Activated naive CD4-positive, alpha-beta T cell treated with anti-CD3 and anti-CD28 coated beads, Interleukin-2, amount 50 U/mL, for 24 hours (primary cell): ENCODE measurements at regions not wholly inside any gene's neighbourhood (a gene's known extent, or its start where the extent isn't known, plus 50 kb on each side); places are given as distances from the start of the nearest gene placed in this dataset.

Experiments used
- H3K27ac Mint-ChIP-seq: one replicate; pipeline ENCODE4 v1.8.0; 2021; ENCODE audit warnings: mild to moderate bottlenecking, mixed read lengths
- H3K27me3 Mint-ChIP-seq: one replicate; pipeline ENCODE4 v1.8.0; 2021; ENCODE audit warnings: mixed read lengths
- H3K36me3 Mint-ChIP-seq: one replicate; pipeline ENCODE4 v1.8.0; 2021; ENCODE audit warnings: mixed read lengths
- H3K4me1 Mint-ChIP-seq: one replicate; pipeline ENCODE4 v1.8.0; 2021; ENCODE audit warnings: mixed read lengths
- H3K4me3 Mint-ChIP-seq: one replicate; pipeline ENCODE4 v1.8.0; 2021; ENCODE audit warnings: mild to moderate bottlenecking, mixed read lengths
- H3K9me3 Mint-ChIP-seq: one replicate; pipeline ENCODE4 v1.8.0; 2021; ENCODE audit warnings: mixed read lengths

GRCh38 chr6:68317366-68317765, 317.7 kb upstream of the ADGRB3 start:
- no peaks in the 10 kb centered on the region for H3K36me3 Mint-ChIP-seq
- no peaks in the 10 kb centered on the region for H3K9me3 Mint-ChIP-seq
- no peak overlapping the region for H3K27ac Mint-ChIP-seq
- H3K4me1 Mint-ChIP-seq, result no peaks in the 10 kb centered on the region
- no peaks in the 10 kb centered on the region for H3K27me3 Mint-ChIP-seq
- no peak overlapping the region for H3K4me3 Mint-ChIP-seq

- Mint-ChIP-seq H3K27me3 (no peaks in the 10 kb centered on the region), H3K36me3 (no peaks in the 10 kb centered on the region), H3K4me1 (no peaks in the 10 kb centered on the region), H3K27ac (no peak overlapping the region), H3K9me3 (no peaks in the 10 kb centered on the region), H3K4me3 (no peak overlapping the region)
Observed at GRCh38 chr6:68313911-68314310, 321.2 kb upstream of the ADGRB3 start.

DNA sequence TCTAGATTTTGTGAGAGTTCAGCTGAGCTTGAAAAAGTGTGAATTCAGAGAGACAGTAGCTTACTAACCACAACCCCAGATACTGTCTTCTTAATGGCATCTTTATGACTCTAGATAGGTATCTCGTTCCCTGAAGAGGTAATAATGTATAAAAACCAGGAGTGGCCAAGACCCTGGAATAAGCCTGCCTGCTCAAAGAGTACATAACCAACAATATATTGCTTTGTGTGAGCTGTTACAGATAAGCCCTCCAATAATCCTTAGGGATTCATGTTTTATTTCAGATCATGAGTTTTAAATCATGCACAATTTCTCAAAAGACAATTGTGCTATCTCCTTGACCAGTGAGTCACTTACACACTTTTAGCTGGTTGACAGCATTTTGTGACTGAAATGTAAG, 327.8 kb upstream of the ADGRB3 start:
- Mint-ChIP-seq H3K9me3 (no peaks in the 10 kb centered on the region), H3K36me3 (no peaks in the 10 kb centered on the region), H3K27me3 (no peaks in the 10 kb centered on the region), H3K27ac (no peak overlapping the region), H3K4me1 (no peaks in the 10 kb centered on the region), H3K4me3 (no peak overlapping the region)

GRCh38 chr6:68296126-68296525, 339.0 kb upstream of the ADGRB3 start:
- H3K36me3 Mint-ChIP-seq, result no peaks in the 10 kb centered on the region
- H3K27ac Mint-ChIP-seq, result no peak overlapping the region
- no peaks in the 10 kb centered on the region for H3K4me1 Mint-ChIP-seq
- H3K27me3 Mint-ChIP-seq, result no peaks in the 10 kb centered on the region
- no peaks in the 10 kb centered on the region for H3K9me3 Mint-ChIP-seq
- H3K4me3 Mint-ChIP-seq, result no peak overlapping the region

- peaks cover 12% of the 10 kb centered on the region for H3K9me3 Mint-ChIP-seq
- no peak overlapping the region for H3K4me3 Mint-ChIP-seq
- no peaks in the 10 kb centered on the region for H3K27me3 Mint-ChIP-seq
- H3K36me3 Mint-ChIP-seq, result no peaks in the 10 kb centered on the region
- H3K4me1 Mint-ChIP-seq, result no peaks in the 10 kb centered on the region
- H3K27ac Mint-ChIP-seq, result no peak overlapping the region
Observed at GRCh38 chr6:68282646-68283045, 352.4 kb upstream of the ADGRB3 start.

- H3K4me1 Mint-ChIP-seq, result no peaks in the 10 kb centered on the region
- H3K9me3 Mint-ChIP-seq, result peaks cover 12% of the 10 kb centered on the region
- H3K36me3 Mint-ChIP-seq, result no peaks in the 10 kb centered on the region
- H3K4me3 Mint-ChIP-seq, result no peak overlapping the region
- no peak overlapping the region for H3K27ac Mint-ChIP-seq
- no peaks in the 10 kb centered on the region for H3K27me3 Mint-ChIP-seq
Observed at GRCh38 chr6:68279793-68280557, 355.1 kb upstream of the ADGRB3 start.

GRCh38 chr6:68273297-68273696, 361.8 kb upstream of the ADGRB3 start:
- H3K9me3 Mint-ChIP-seq, result no peaks in the 10 kb centered on the region
- H3K4me1 Mint-ChIP-seq, result no peaks in the 10 kb centered on the region
- no peak overlapping the region for H3K27ac Mint-ChIP-seq
- no peaks in the 10 kb centered on the region for H3K36me3 Mint-ChIP-seq
- no peak overlapping the region for H3K4me3 Mint-ChIP-seq
- no peaks in the 10 kb centered on the region for H3K27me3 Mint-ChIP-seq

DNA sequence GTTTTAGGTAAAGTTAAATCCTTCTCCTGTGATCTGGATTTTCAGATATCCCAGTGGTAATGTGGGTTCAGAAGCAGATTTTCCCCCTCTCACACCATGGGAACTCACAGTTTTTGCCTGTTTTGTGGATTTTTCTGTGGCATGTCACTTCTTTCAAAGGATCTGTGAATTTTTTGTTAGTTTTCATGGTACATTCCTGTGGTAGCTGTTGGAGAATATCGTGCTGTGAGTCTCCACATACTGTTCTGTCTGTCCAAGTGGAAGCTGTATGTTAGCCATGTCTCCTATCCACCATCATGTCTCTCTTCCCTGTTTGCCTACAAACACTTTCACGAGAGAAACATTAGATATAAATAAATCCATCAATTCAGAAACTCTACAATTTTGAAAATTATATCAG, 378.7 kb upstream of the ADGRB3 start:
- Mint-ChIP-seq H3K9me3 (peaks cover 14% of the 10 kb centered on the region), H3K27me3 (no peaks in the 10 kb centered on the region), H3K36me3 (peaks cover 2% of the 10 kb centered on the region), H3K4me3 (no peak overlapping the region), H3K27ac (no peak overlapping the region), H3K4me1 (no peaks in the 10 kb centered on the region)

- Mint-ChIP-seq H3K4me3 (no peak overlapping the region), H3K27me3 (no peaks in the 10 kb centered on the region), H3K27ac (no peak overlapping the region), H3K36me3 (no peaks in the 10 kb centered on the region), H3K9me3 (peaks cover 4% of the 10 kb centered on the region), H3K4me1 (no peaks in the 10 kb centered on the region)
Observed at GRCh38 chr6:68252632-68253031, 382.4 kb upstream of the ADGRB3 start.

GRCh38 chr6:68247782-68248181, 387.3 kb upstream of the ADGRB3 start:
- H3K4me1 Mint-ChIP-seq, result no peaks in the 10 kb centered on the region
- H3K9me3 Mint-ChIP-seq, result peaks cover 1% of the 10 kb centered on the region
- H3K27me3 Mint-ChIP-seq, result no peaks in the 10 kb centered on the region
- H3K36me3 Mint-ChIP-seq, result no peaks in the 10 kb centered on the region
- no peak overlapping the region for H3K4me3 Mint-ChIP-seq
- H3K27ac Mint-ChIP-seq, result no peak overlapping the region

DNA sequence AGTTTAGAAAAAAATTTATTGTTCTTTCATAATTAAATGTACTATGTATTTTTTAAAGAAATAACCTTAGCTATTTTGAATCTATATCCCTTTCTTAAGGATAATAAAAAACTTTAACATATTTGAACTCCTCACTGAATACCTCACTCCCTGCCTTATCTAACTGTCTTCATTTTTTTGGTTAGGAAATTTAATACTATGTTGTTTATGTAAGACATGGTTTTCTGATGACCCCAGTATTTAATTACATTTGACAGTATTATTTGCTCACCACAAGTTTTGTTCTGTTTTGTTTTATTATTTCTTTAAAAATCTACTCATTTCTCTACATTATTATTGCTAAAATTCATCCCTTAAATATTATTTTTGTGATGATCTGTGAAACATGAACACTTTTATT, 394.4 kb upstream of the ADGRB3 start:
- no peaks in the 10 kb centered on the region for H3K4me1 Mint-ChIP-seq
- no peaks in the 10 kb centered on the region for H3K9me3 Mint-ChIP-seq
- no peak overlapping the region for H3K4me3 Mint-ChIP-seq
- H3K36me3 Mint-ChIP-seq, result no peaks in the 10 kb centered on the region
- no peak overlapping the region for H3K27ac Mint-ChIP-seq
- no peaks in the 10 kb centered on the region for H3K27me3 Mint-ChIP-seq

DNA sequence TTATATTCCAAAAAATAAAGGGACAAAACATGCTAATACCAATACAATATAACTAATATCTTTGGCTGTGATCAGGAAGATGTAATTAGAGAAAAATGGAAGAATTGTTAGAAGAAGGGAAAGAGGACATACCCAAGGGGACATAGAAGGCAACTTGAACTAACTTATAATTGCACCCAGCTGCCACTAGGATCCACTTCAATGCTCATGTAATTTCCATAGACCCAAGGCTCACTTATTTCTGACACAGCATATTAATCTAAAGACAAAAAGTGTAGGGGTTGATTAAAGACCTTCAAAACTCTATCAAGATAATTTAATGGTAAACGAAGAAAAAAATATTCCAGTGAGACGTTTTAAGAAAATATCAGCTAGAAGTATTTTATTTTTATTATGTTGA, 396.0 kb upstream of the ADGRB3 start:
- H3K4me1 Mint-ChIP-seq, result no peaks in the 10 kb centered on the region
- no peaks in the 10 kb centered on the region for H3K36me3 Mint-ChIP-seq
- H3K4me3 Mint-ChIP-seq, result no peak overlapping the region
- no peaks in the 10 kb centered on the region for H3K9me3 Mint-ChIP-seq
- H3K27me3 Mint-ChIP-seq, result no peaks in the 10 kb centered on the region
- no peak overlapping the region for H3K27ac Mint-ChIP-seq

DNA sequence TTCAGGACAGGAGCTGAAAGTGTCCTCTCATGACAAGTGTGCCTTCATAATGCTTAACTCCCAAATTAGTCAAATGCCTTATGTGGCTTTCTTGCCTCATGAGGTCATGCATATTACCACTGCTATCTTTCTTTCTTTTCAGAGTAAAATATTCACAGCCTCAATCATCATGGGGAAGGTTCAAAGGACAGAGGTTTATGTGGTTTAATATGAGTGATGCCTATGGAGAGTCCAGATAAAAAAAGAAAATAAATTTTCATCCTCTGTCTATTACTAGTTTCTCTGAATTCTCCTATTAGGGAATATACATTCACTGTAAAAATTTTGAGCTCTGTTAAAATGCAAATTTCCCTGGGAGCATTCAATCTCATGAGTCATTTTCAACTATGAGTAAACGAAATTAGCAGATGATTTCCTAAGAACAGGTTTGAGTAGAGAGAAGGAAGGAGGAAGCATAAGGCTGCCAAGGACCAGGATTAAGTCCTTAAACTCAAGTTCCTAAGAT, 396.9 kb upstream of the ADGRB3 start:
- Mint-ChIP-seq H3K27ac (no peak overlapping the region), H3K4me1 (no peaks in the 10 kb centered on the region), H3K4me3 (no peak overlapping the region), H3K36me3 (no peaks in the 10 kb centered on the region), H3K27me3 (no peaks in the 10 kb centered on the region), H3K9me3 (peaks cover 4% of the 10 kb centered on the region)

- Mint-ChIP-seq H3K4me3 (no peak overlapping the region), H3K27me3 (no peaks in the 10 kb centered on the region), H3K4me1 (no peaks in the 10 kb centered on the region), H3K27ac (no peak overlapping the region), H3K9me3 (peaks cover 4% of the 10 kb centered on the region), H3K36me3 (no peaks in the 10 kb centered on the region)
Observed at GRCh38 chr6:68237205-68237604, 397.9 kb upstream of the ADGRB3 start.

GRCh38 chr6:68235326-68235784, 399.7 kb upstream of the ADGRB3 start:
- no peak overlapping the region for H3K27ac Mint-ChIP-seq
- no peaks in the 10 kb centered on the region for H3K27me3 Mint-ChIP-seq
- no peak overlapping the region for H3K4me3 Mint-ChIP-seq
- no peaks in the 10 kb centered on the region for H3K36me3 Mint-ChIP-seq
- no peaks in the 10 kb centered on the region for H3K4me1 Mint-ChIP-seq
- peaks cover 4% of the 10 kb centered on the region for H3K9me3 Mint-ChIP-seq

GRCh38 chr6:68233623-68234022, 401.5 kb upstream of the ADGRB3 start:
- Mint-ChIP-seq H3K27ac (no peak overlapping the region), H3K27me3 (no peaks in the 10 kb centered on the region), H3K9me3 (peaks cover 4% of the 10 kb centered on the region), H3K4me1 (no peaks in the 10 kb centered on the region), H3K4me3 (no peak overlapping the region), H3K36me3 (no peaks in the 10 kb centered on the region)

DNA sequence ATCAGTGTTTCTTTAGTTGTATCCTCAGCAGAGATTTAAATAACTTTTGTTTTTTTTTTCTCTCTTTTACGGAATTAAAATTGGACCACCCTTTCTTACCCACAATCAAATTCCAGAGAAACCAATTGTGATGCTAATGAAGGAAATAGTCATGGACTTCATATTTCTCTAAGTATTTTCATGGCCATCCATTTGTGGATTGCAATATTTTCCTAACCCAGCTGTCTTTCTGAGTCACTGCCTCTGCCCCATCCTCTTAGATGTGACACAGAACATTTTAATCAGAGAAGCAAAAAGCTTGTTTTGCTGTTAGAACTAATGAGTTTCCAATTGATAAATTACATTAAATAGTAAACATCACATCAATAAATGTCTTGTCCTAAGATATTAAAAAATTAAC, 405.5 kb upstream of the ADGRB3 start:
- Mint-ChIP-seq H3K9me3 (peaks cover 12% of the 10 kb centered on the region), H3K27me3 (no peaks in the 10 kb centered on the region), H3K27ac (no peak overlapping the region), H3K36me3 (no peaks in the 10 kb centered on the region), H3K4me1 (no peaks in the 10 kb centered on the region), H3K4me3 (no peak overlapping the region)
